ENCODE measurements at regions not wholly inside any gene's neighbourhood (a gene's known extent, or its start where the extent isn't known, plus 50 kb on each side); places are given as distances from the start of the nearest gene placed in this dataset.

DNA sequence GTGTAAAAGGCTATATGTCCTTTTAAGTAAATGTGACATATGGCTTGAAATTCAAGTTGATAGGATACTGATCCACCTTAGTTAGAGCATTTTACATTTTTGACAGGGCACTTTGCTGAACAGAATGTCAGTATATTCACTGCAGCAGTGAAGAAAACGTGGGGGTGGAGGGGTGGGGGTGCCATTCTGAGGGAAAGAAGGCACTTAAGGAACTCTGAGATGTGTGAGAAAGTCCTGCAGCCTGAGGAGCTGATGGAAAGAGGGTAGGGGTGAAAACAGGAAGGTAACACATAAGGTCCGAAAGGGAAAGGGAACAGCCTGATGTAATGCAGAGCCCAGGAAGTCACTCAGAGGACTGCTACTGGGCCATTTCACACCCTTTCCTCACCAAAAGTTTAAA, 265.5 kb upstream of the GRIP1 start:
- no peak for DNase-seq (ENCODE audit: low spot score)
- intact Hi-C loops (cut with DNase I) = no loop called here

DNA sequence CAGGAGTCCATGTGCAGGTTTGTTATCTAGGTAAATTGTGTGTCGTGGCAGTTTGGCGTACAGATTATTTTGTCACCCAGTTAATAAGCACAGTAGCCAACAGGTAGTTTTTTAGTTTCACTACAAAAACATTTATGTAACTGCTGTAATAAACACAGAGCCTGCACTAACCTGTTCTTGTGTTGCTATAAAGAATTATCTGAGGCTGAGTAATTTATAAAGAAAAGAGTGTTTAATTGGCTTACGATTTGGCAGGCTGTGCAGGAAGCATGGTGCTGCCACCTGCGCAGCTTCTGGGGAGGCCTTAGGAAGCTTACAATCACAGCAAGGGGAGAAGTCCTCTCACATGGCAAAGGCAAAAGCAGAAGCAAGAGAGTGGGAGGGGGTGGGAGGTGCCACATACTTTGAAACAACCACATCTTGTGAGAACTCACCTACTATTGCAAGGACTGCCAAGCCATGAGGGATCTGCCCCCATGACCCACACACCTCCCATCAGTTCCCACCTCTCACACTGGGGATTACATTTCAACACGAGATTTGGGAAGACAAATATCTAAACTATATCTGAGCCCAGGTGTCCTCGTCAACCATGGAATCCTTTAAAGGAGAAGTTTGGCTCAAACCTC, 266.4 kb upstream of the GRIP1 start:
- intact Hi-C loops (cut with DNase I) = no loop called here
- DNase-seq (ENCODE audit: low spot score) = no peak

DNA sequence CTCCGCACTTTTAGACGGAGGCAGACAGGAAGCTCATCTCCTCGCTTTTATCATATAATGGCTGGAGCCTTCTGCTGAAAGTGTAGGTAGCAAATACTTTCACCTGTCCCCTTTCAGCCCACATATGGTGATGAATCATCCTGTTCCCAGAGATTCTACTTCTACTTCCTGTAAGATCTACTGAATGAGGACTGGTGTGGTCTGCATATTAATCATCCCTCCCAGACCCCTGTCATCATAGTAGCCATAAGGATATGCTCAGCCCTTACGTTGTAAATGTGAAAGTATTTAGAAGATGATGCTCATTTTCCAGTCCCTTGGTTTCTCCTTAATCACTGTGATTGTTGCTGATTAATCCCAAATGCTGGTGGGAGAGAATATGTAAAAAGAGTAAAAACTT, 268.2 kb upstream of the GRIP1 start:
- DNase-seq (ENCODE audit: low spot score) = no peak
- intact Hi-C loops (cut with DNase I) = no loop called here

DNA sequence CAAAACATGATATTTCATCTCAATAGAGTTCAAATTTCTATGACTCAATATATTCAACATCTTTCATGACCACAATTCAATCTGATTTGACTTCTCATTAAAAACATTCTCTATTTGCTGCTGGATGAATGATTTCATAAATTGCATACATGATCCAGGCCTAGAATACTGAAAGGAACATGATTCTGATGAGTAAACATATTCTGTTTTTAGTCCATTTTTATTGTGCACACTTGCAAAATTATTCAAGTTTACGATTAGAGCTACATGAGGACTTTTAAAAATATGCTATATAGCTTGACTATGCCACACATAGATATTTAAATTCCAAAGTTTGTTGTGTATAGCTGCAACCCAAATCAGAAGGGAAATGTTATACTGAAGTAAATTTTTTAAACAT, 273.8 kb upstream of the GRIP1 start:
- intact Hi-C loops (cut with DNase I) = no loop called here
- DNase-seq (ENCODE audit: low spot score) = no peak

DNA sequence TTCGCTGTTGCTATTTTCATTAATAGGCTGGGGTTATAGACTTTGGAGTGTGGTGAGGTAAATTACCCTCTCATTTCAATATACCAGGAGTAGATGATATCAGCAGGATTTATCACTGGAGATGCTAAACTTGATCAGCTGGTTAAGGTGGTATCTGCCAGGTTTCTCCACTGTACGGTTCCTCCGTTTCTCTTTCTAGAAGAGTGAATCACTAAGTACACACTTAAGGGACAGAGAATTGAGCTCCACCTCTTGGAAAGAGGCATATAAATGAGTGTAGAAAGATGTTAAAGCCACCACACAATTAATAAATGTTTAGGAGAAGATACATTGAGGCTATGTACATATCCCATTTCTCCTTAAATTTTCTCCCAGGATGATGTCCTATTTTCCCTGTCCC, 277.4 kb upstream of the GRIP1 start:
- no peak for DNase-seq (ENCODE audit: low spot score)
- intact Hi-C loops (cut with DNase I) = no loop called here

DNA sequence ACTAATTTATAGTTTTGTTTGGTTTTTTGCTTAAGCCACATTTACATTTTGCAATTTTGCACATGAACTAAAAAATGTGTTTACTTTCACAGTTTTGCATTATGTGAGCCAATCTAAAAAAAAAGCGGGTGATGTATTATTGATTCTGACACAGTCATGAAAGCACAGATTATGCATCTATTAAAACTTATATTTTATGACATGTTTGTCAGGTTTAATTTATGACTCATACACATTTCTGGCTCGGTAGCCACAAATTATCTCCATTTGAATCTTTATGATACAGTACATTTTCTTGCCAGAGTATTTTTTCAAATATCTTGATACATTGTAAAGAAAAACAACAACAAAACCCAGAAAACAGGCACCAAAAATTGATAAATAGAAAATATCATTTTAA, 280.4 kb upstream of the GRIP1 start:
- no peak for DNase-seq (ENCODE audit: low spot score)
- intact Hi-C loops (cut with DNase I) = no loop called here

DNA sequence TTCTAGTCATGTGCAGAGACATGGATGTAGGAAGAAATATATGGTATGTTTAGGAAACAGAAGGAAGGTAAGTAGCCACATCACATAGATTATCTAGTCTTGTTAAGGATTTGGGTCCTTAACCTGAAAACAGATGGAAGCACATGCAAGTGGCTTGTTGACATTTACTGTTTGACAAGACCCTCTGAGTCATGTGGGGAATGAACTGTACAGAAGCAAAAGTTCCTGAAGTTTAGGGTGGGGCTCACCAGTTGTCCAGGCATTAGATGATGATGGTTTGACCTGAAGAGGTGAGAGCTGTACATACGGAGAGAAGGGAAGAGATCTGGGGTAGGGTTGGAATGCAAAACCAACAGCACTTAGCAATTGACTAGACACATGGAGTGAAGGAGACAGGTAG, 281.1 kb upstream of the GRIP1 start:
- intact Hi-C loops (cut with DNase I) = no loop called here
- no peak for DNase-seq (ENCODE audit: low spot score)

DNA sequence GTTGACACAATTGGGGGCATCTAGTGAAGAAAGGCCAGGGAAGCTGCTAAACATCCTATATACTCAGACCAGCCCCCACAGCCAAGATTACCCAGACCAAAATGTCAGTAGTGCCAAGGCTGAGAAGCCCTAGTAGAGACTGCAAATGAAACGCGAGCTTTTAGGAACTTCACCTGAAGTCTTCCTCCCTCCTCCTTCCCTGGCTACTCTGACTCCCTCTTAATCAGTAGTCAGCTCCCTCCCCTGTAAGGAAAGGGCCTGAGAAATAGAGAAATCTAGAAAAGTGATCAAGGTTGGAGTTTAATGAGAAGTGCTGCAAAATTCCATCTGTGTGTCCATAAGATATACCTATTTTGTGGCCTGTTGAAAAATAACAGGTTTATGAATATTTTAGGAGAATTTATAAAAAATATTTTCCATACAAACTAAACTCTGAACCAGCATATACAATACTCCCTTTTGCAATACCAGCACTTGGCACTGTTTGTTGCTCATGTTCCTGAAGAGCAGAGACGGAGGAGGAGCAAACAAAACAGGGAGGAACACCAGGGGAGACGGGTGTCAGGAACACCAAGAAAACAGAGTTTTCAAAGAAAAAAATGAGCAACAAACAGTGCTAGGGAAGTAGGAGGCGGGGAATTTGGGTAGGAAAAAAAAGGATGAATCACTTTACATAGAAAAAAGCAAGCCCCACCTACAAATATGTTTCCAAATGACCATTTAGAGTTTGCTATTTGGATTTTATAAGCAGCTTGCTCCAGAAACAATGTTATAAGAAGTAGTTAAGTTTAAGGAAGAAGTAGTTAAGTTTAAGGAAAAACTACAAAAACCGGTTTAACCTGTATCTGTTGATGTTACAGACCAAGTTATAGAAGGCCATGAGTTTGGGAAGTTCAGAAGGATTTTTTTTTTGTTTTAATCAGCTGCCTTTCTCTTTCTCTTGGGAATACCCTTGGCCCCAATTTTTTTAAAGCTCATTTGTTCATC, 282.1 kb upstream of the GRIP1 start:
- intact Hi-C loops (cut with DNase I) = no loop called here
- no peak for DNase-seq (ENCODE audit: low spot score)

DNA sequence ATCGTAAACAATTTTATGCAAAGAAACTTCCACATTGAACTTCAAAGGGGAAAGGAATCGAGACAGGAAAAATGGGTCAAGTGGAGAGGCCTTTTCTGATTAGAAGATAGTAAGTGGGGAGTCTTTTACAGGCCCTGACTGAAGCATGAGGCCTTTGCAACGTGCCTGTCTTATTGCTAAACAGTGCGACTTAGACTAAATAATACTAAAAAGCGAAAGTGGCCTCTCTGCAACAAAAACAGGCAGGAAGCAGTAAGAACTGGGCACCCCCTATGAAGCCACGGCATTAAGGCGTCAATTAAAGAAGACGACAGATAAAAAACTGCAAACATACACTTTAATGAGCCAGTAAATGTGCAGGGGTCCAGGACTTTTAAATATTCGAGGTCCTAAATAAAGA, 283.4 kb upstream of the GRIP1 start:
- DNase-seq (ENCODE audit: low spot score) = no peak
- intact Hi-C loops (cut with DNase I) = no loop called here

DNA sequence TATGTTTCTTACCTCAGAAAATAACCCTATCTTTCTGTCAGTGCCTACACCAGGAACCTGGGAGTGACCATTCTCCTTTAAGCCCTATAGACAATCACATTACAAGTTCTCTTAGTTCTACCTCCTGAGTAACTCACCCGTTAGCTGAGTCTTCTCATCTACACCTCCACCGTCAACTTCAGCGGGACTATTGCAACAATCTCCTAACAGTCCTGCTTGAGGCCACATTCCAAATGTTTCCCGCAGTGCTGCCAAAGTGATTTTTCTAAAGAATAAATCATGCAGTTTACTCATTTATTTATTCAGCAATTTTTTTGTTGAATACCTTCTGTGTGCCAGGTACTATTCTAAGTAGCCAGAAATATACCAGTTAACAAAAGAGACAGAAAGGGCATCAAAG, 285.0 kb upstream of the GRIP1 start:
- DNase-seq (ENCODE audit: low spot score) = no peak
- intact Hi-C loops (cut with DNase I) = no loop called here

DNA sequence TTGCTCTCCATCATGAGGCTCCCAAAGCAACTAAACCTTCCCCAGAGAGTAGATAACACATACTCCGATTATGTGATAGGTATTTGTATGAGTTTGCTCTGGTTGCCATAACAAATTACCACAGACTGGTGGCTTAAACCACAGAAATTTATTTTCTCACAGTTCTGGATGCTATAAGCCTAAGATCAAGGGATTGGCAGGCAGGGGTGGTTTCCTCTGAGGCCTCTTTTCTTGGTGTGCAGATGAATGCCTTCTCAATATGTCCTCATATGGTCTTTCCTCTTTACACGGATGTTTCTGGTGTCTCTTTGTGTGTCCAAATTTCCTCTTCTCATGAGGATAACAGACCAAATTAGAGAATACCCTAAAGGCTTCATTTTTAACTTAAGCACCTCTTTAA, 285.8 kb upstream of the GRIP1 start:
- intact Hi-C loops (cut with DNase I) = no loop called here
- no peak for DNase-seq (ENCODE audit: low spot score)

DNA sequence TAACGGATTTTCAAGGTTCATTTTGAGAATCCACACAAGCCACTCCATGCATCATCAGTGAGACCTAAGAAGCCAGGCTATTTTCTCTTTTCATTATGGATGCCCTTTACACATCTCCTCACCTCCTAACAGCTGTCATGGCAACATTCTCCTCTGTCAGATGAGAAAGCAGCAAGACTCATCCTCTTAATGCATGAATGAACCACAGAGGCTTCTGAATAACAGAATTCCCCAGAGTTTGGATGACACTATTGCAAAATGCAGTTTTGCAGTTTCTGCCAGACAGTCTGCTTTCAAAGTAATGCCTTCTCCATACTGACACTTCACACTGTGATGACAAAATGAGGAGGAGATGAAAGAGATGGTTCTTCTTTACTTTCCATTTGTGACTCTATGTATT, 286.7 kb upstream of the GRIP1 start:
- intact Hi-C loops (cut with DNase I) = no loop called here
- DNase-seq (ENCODE audit: low spot score) = no peak

DNA sequence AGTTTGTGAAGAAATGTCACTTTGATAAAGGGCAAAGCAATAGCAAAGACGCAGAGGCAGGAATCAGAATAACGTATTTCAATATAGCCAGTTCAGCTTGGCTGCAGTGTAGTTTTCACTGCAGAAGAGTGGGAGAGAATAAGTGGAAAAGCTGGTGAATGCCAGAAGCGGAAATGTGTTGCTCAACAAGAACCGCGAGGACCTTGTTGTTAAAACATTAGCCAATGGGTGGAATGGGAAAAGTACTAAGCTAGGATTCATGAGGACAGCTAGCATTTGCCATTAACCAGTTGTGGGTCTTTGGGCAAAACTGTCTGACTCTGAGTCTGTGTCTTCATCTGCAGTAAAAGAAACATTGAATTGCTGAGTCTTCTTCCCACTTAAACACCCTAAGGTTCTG, 292.9 kb upstream of the GRIP1 start:
- DNase-seq (ENCODE audit: low spot score) = no peak
- intact Hi-C loops (cut with DNase I) = no loop called here

DNA sequence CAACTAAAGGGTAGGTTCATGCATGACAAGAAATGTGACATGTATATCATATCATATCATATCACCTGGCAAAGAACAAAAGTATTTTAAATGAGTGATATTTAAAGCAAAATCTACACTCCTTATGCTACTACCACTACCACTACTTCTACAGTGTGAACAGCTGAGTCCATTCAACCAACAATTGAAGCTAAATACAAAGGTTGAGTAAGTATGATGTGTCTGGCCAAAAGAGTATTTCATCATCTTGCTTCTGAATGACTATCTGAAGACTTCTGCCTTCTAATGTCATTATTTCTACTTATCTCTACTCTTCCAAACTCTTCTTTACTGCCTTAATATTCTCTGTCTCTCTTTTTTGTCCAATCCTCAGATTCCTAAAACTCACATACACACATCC, 292.6 kb upstream of the CAND1 start:
- intact Hi-C loops (cut with DNase I) = no loop called here
- DNase-seq (ENCODE audit: low spot score) = no peak

DNA sequence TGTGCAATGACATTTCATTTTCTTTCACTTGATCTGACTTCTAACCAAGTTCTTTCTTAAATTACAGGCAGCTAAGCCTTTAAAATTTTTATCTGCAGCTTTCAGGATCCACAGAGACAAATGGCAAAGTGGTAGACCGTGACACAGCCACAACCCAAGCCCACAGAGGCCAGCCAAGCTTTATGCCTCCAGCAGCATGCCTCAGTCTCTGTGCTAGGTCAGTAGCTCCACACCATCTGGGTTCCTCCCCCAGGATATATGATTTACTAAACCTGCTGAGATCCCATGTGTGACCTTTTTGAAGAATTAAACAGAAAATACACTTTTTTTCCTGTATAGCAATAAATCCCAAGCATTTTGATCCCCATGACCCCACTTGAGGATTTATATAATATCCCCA, 290.4 kb upstream of the CAND1 start:
- DNase-seq (ENCODE audit: low spot score) = no peak
- intact Hi-C loops (cut with DNase I) = no loop called here

DNA sequence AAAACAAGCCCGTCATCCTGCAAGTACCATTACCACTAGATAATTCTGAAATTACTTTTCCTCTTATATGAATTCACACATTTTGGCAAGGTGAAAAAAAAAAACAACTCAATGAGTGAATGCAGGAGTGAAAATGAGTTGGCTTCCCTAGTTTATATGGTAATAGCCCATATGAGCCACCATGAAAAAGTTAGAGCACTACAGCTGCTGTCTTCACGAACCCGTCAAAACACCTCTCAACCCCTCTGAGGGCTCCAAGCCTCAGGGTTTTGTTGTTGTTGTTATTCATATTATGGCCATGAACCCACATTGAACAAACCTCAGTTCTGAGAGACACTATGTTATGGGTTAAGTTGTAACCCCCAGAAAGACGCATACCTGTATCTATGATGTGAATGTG, 289.9 kb upstream of the CAND1 start:
- DNase-seq (ENCODE audit: low spot score) = no peak
- intact Hi-C loops (cut with DNase I) = no loop called here

DNA sequence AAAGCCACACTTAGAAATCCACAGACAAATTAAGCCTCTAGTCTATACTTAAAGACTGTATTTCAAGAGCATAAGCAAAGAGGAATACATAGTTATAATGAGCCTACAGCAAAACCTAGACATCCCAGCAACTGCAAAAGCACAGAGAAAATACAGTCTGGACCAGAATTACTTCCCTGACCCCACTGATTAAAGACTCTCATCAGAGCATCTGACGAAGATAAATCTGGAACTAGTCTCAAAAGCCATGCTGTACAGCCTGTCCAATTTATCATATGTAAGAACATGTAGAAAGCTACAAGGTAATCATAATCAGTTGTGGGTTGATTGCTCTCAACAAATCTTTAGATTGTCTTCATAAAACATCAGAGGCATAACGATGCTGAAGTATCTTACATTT, 285.1 kb upstream of the CAND1 start:
- intact Hi-C loops (cut with DNase I) = no loop called here
- no peak for DNase-seq (ENCODE audit: low spot score)

DNA sequence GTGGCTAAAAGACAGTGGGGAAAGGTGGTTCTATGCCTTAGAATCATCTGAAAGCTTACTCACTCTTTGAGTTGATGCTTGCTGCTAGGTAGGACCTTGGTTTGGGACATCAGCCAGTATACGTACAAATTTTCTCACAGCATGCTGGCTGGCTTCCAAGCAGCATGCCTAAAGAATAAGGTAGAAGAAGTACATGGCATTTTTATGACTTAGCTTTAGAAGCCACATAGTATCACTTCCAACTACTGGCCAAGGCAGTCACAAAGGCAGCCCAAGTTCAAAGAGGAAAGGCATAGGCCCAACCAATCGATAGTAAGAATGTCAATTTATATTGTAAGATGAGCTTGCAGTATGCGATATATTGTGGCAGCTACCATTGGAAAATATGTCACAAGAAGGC, 284.2 kb upstream of the CAND1 start:
- intact Hi-C loops (cut with DNase I) = no loop called here
- DNase-seq (ENCODE audit: low spot score) = no peak

DNA sequence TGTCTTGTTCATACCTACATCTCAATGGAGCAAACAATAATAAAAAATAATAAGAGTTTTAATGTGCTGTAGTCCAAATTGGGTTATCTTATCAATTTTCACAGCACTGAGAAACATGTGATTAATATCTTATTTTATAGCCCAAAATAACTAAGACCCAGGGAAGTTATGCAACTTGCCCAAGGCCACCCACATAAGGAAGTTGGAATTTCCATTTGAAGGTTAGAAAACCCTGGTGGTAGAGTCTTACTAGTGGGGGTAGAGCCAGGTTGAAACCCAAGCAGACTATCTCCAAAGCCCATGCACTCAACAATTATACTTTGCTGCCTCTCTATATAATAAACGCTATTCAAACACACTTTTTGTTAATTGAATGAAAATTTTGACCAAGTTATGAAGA, 270.0 kb upstream of the CAND1 start:
- intact Hi-C loops (cut with DNase I) = no loop called here
- DNase-seq (ENCODE audit: low spot score) = no peak

DNA sequence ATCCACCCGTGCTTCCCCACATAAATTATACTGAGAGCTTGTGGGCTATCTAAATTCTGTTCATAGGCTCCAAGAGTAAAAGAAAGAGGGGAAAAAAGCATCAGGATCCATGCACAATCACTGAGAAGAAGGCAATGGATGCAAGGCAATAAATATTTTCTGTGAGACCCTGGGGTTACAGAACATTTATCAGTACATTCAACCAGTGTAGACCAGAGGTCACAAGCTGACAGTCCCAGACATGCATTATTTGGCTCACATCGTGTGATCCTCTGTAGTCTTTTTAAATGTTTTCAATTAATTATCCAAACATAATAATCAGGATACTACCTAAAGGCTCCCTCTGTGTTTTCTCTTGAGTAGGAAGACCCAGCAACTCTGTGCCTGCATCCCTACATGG, 267.9 kb upstream of the CAND1 start:
- intact Hi-C loops (cut with DNase I) = no loop called here
- DNase-seq (ENCODE audit: low spot score) = no peak

DNA sequence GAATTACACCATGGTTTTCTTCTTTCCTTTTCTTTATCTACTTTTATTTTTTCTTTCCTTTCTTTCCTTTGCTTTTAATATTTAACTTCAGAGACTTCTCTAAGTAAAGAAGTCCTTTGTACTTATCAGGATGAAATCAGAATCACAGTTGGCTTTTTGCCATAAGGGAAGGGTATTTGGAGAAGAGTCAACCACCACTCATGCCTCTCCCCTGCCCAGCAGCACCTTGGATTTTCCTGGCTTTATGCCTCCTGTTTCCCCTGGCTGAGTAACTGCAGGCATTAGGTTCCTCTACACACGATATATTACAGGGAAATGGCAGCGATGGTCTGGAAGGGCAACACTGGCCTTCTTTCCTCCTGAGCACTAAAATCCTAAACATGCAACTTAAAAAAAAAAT, 266.4 kb upstream of the CAND1 start:
- intact Hi-C loops (cut with DNase I) = no loop called here
- no peak for DNase-seq (ENCODE audit: low spot score)

Measured in posterior vena cava (tissue), 2 donors.